ENCODE measurements at regions not wholly inside any gene's neighbourhood (a gene's known extent, or its start where the extent isn't known, plus 50 kb on each side); places are given as distances from the start of the nearest gene placed in this dataset.

DNA sequence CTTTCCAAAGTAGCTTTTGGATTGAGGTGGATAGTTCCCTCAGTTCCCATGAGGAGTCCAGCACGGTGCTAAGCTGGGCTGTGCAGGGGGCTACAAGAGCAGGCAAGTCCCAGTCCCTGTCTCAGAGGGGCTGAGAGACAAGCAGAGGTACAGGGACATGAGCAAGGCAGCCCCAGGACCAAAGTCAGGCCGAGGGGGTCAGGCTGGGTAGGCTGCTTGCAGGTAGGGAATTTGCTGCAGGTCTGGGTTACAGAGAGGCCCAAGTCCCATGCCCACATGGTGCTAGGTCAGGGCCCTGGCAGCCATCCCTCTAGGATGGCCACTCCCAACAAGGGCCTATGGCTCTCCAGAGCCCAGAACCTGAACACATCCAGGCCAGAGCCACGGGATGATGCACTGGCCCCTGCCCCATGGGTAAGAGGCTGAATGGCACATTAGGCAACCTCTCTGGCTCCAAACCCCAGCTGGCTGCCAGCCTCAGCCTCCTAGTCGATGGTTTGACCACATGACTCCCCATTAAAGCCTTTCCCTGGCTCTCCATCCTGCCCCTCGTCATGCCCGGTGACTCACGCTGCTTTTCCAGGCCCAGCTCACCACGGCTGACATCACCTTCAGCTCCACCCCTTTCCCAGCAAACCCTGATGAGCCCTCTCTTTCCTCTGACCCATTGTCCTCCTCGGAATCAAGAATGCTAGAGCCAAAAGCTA lies 83.7 kb downstream of the SDC1 start:
- no peaks in the 10 kb centered on the region for H3K36me3 ChIP-seq (ENCODE audit: control insufficient read depth, insufficient read depth, low read length)
- TF ChIP-seq, protein P1, sequence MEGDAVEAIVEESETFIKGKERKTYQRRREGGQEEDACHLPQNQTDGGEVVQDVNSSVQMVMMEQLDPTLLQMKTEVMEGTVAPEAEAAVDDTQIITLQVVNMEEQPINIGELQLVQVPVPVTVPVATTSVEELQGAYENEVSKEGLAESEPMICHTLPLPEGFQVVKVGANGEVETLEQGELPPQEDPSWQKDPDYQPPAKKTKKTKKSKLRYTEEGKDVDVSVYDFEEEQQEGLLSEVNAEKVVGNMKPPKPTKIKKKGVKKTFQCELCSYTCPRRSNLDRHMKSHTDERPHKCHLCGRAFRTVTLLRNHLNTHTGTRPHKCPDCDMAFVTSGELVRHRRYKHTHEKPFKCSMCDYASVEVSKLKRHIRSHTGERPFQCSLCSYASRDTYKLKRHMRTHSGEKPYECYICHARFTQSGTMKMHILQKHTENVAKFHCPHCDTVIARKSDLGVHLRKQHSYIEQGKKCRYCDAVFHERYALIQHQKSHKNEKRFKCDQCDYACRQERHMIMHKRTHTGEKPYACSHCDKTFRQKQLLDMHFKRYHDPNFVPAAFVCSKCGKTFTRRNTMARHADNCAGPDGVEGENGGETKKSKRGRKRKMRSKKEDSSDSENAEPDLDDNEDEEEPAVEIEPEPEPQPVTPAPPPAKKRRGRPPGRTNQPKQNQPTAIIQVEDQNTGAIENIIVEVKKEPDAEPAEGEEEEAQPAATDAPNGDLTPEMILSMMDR (IDR thresholded peaks at IDR 0.05; ENCODE audit: insufficient read depth, low read length, poor library complexity, severe bottlenecking): no peak
- DNase-seq (ENCODE audit: extremely low read depth, insufficient read length): no peak
- no peaks in the 10 kb centered on the region for H3K27me3 ChIP-seq (replicated peaks; ENCODE audit: control insufficient read depth, insufficient read depth, low read length)
- H3K4me3 ChIP-seq (replicated peaks; ENCODE audit: low read depth, low read length): no peak overlapping the region

GRCh38 chr2:20140321-20141055 lies 84.4 kb downstream of the SDC1 start:
- no peaks in the 10 kb centered on the region for H3K36me3 ChIP-seq (ENCODE audit: control insufficient read depth, insufficient read depth, low read length)
- no peak overlapping the region for H3K4me3 ChIP-seq (replicated peaks; ENCODE audit: low read depth, low read length)
- TF ChIP-seq, protein P1 (IDR thresholded peaks at IDR 0.05; ENCODE audit: insufficient read depth, low read length, poor library complexity, severe bottlenecking): no peak
- H3K27me3 ChIP-seq (replicated peaks; ENCODE audit: control insufficient read depth, insufficient read depth, low read length): no peaks in the 10 kb centered on the region
- no peak for DNase-seq (ENCODE audit: extremely low read depth, insufficient read length)

DNA sequence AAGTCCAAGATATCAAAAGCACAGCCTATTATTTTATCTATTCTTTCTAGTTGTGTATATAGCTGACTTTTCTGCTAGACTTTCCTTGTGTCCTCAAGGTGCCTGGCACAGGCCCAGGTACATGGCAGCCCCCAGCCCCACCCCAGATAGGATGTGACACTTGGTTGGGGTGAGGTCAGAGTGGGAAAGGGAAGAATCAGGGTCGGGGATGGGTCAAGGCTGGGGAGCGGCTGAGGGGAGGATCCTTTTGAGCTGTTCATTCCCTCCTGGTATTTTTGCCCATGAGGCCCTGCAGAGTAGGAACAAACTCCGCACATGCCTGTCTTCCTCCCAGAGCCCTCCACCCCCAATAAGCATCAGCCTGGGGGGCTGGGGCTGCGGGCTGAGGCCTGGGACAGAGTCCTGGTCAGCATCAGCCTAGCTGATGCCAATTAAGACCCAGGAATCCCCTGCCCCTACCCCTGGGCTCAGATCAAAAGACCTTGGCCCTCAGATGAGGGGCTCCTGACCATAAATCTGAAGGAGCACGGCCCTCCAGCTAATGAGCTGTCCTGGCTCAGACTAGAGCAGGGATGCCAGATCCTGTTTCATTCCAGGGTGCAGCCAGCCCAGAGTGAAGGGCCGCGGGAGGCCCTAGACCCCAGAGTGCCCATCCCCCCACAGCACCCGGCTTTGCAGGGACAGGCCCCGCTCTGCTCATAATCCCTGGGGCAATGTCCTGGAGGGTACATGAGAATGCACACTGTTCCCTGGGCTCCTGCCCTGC lies 85.3 kb downstream of the SDC1 start:
- H3K27me3 ChIP-seq (replicated peaks; ENCODE audit: control insufficient read depth, insufficient read depth, low read length): no peaks in the 10 kb centered on the region
- no peak for DNase-seq (ENCODE audit: extremely low read depth, insufficient read length)
- no peak overlapping the region for H3K4me3 ChIP-seq (replicated peaks; ENCODE audit: low read depth, low read length)
- TF ChIP-seq, protein P1 (IDR thresholded peaks at IDR 0.05; ENCODE audit: insufficient read depth, low read length, poor library complexity, severe bottlenecking): no peak
- no peaks in the 10 kb centered on the region for H3K36me3 ChIP-seq (ENCODE audit: control insufficient read depth, insufficient read depth, low read length)

GRCh38 chr2:20138696-20139095 lies 86.2 kb downstream of the SDC1 start:
- H3K36me3 ChIP-seq (ENCODE audit: control insufficient read depth, insufficient read depth, low read length): no peaks in the 10 kb centered on the region
- TF ChIP-seq, protein P1 (IDR thresholded peaks at IDR 0.05; ENCODE audit: insufficient read depth, low read length, poor library complexity, severe bottlenecking): no peak
- H3K4me3 ChIP-seq (replicated peaks; ENCODE audit: low read depth, low read length): no peak overlapping the region
- no peaks in the 10 kb centered on the region for H3K27me3 ChIP-seq (replicated peaks; ENCODE audit: control insufficient read depth, insufficient read depth, low read length)
- DNase-seq (ENCODE audit: extremely low read depth, insufficient read length): no peak

DNA sequence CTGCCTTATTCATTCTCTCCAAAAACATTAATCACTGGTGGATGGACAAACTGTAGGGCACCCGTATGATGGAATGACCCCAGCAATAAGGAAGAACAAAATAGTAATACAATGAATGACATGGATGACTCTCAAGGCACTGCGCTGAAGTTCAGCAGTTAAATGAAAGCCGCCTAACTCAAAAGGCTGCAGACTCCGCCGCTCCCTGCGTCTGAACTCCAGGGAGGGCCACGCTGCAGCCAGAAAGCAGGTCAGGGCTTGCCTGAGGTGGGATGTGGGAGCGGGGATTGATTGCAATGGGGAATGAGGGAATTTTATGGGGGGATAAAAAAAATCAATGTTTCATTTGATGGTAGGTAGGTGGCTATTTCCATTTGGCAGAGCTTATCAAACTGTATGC lies 86.5 kb upstream of the LAPTM4A start:
- Histone ChIP-seq H3K36me3 (ENCODE audit: control insufficient read depth, insufficient read depth, low read length) (no peaks in the 10 kb centered on the region), H3K4me3 (replicated peaks; ENCODE audit: low read depth, low read length) (no peak overlapping the region), H3K27me3 (replicated peaks; ENCODE audit: control insufficient read depth, insufficient read depth, low read length) (no peaks in the 10 kb centered on the region)
- TF ChIP-seq, protein P1 (IDR thresholded peaks at IDR 0.05; ENCODE audit: insufficient read depth, low read length, poor library complexity, severe bottlenecking): no peak
- DNase-seq (ENCODE audit: extremely low read depth, insufficient read length): no peak

Measured in GM06990 (cell line).